KMS-11 (cell line): ENCODE measurements at regions not wholly inside any gene's neighbourhood (a gene's known extent, or its start where the extent isn't known, plus 50 kb on each side); places are given as distances from the start of the nearest gene placed in this dataset.

Source experiments
- H2AFZ ChIP-seq: fragments of 200-600 bp; sonication (generic); 2 replicates; pipeline ENCODE4 v1.6.1; 2016; ENCODE audit warnings: antibody characterized with exemption, mixed run types, low read depth
- H3K27ac ChIP-seq: fragments of 200-600 bp; sonication (generic); 2 replicates; pipeline ENCODE4 v1.6.1; 2016; ENCODE audit warnings: mild to moderate bottlenecking, mixed run types
- H3K27me3 ChIP-seq: fragments of 200-600 bp; sonication (generic); 2 replicates; pipeline ENCODE4 v1.6.1; 2017; ENCODE audit warnings: mild to moderate bottlenecking, low read depth, mixed run types, moderate library complexity; ENCODE audit not compliant: insufficient read depth
- H3K36me3 ChIP-seq: fragments of 200-600 bp; sonication (generic); 2 replicates; pipeline ENCODE4 v1.6.1; 2017; ENCODE audit warnings: mild to moderate bottlenecking, mixed run types; ENCODE audit not compliant: insufficient read depth
- H3K4me1 ChIP-seq: fragments of 200-600 bp; sonication (generic); 2 replicates; pipeline ENCODE4 v1.6.1; 2016; ENCODE audit warnings: mild to moderate bottlenecking, low read depth, mixed run types; ENCODE audit not compliant: poor library complexity, severe bottlenecking
- H3K4me2 ChIP-seq: fragments of 200-600 bp; sonication (generic); 2 replicates; pipeline ENCODE4 v1.7.0; 2016; ENCODE audit warnings: mild to moderate bottlenecking, mixed run types
- H3K4me3 ChIP-seq: fragments of 200-600 bp; sonication (generic); IDR thresholded peaks from 2 replicates; pipeline ENCODE4 v1.6.1; 2017; ENCODE audit warnings: low read depth, low read length, mixed read lengths; ENCODE audit not compliant: insufficient read depth
- H3K79me2 ChIP-seq: fragments of 200-600 bp; sonication (generic); 2 replicates; pipeline ENCODE4 v1.6.1; 2016; ENCODE audit warnings: low read depth, mixed run types; ENCODE audit not compliant: insufficient read depth
- H3K9ac ChIP-seq: fragments of 200-600 bp; sonication (generic); 2 replicates; pipeline ENCODE4 v1.6.1; 2016; ENCODE audit warnings: mild to moderate bottlenecking, mixed run types
- H4K20me1 ChIP-seq: fragments of 200-600 bp; sonication (generic); 2 replicates; pipeline ENCODE4 v1.6.1; 2016; ENCODE audit warnings: mild to moderate bottlenecking, mixed run types; ENCODE audit not compliant: insufficient read depth
- CTCF ChIP-seq: fragments of 200-600 bp; sonication (generic); conservative IDR thresholded peaks from 2 replicates; pipeline ENCODE4 v1.6.1; 2017; ENCODE audit warnings: low read depth, mild to moderate bottlenecking, antibody characterized with exemption, low read length, moderate library complexity, mixed read lengths

- Histone ChIP-seq H2AFZ (no peak overlapping the region), H3K4me1 (no peaks in the 10 kb centered on the region), H3K9ac (no peak overlapping the region), H3K79me2 (no peaks in the 10 kb centered on the region), H3K27me3 (no peaks in the 10 kb centered on the region), H3K4me3 (no peak overlapping the region), H3K4me2 (no peak overlapping the region), H4K20me1 (no peaks in the 10 kb centered on the region), H3K27ac (no peak overlapping the region), H3K36me3 (no peaks in the 10 kb centered on the region)
- no peak for TF ChIP-seq CTCF
These were observed 328.2 kb downstream of the RWDD3 start for GRCh38 chr1:95562230-95562629.

GRCh38 chr1:95572002-95572401 lies 338.0 kb downstream of the RWDD3 start:
- no peak overlapping the region for H2AFZ ChIP-seq
- no peaks in the 10 kb centered on the region for H3K4me1 ChIP-seq
- H3K79me2 ChIP-seq = no peaks in the 10 kb centered on the region
- H3K4me3 ChIP-seq = no peak overlapping the region
- no peak overlapping the region for H3K9ac ChIP-seq
- TF ChIP-seq CTCF = no peak
- no peaks in the 10 kb centered on the region for H3K36me3 ChIP-seq
- no peak overlapping the region for H3K27ac ChIP-seq
- H4K20me1 ChIP-seq = no peaks in the 10 kb centered on the region
- no peak overlapping the region for H3K4me2 ChIP-seq
- H3K27me3 ChIP-seq = no peaks in the 10 kb centered on the region

GRCh38 chr1:95572962-95573361 lies 339.0 kb downstream of the RWDD3 start:
- Histone ChIP-seq H3K27me3 (no peaks in the 10 kb centered on the region), H3K4me2 (no peak overlapping the region), H2AFZ (no peak overlapping the region), H3K4me1 (no peaks in the 10 kb centered on the region), H3K79me2 (no peaks in the 10 kb centered on the region), H3K27ac (no peak overlapping the region), H3K9ac (no peak overlapping the region), H3K36me3 (no peaks in the 10 kb centered on the region), H3K4me3 (no peak overlapping the region), H4K20me1 (no peaks in the 10 kb centered on the region)
- no peak for TF ChIP-seq CTCF

- TF ChIP-seq CTCF = no peak
- Histone ChIP-seq H3K27me3 (no peaks in the 10 kb centered on the region), H3K27ac (no peak overlapping the region)
These were observed 341.3 kb downstream of the RWDD3 start for GRCh38 chr1:95575291-95575690.

More at GRCh38 chr1:95575291-95575690, 341.3 kb downstream of the RWDD3 start:
- H3K4me3 ChIP-seq = no peak overlapping the region
- H3K9ac ChIP-seq = no peak overlapping the region
- H3K79me2 ChIP-seq = no peaks in the 10 kb centered on the region
- no peak overlapping the region for H2AFZ ChIP-seq
- no peak overlapping the region for H3K4me2 ChIP-seq
- no peaks in the 10 kb centered on the region for H3K36me3 ChIP-seq
- H4K20me1 ChIP-seq = no peaks in the 10 kb centered on the region
- no peaks in the 10 kb centered on the region for H3K4me1 ChIP-seq
